CD4-positive, alpha-beta T cell treated with Interleukin-15 for 1 hour (primary cell): ENCODE measurements at regions not wholly inside any gene's neighbourhood (a gene's known extent, or its start where the extent isn't known, plus 50 kb on each side); places are given as distances from the start of the nearest gene placed in this dataset.
"Not testable (repeated sequence)": the region's sequence is repeated elsewhere in the genome, so short reads cannot be mapped to it uniquely, and the experiment has no call there.

Experiments
- DNase-seq: peaks from one replicate; pipeline ENCODE4 v3.0.0-alpha.2; 2020

DNA sequence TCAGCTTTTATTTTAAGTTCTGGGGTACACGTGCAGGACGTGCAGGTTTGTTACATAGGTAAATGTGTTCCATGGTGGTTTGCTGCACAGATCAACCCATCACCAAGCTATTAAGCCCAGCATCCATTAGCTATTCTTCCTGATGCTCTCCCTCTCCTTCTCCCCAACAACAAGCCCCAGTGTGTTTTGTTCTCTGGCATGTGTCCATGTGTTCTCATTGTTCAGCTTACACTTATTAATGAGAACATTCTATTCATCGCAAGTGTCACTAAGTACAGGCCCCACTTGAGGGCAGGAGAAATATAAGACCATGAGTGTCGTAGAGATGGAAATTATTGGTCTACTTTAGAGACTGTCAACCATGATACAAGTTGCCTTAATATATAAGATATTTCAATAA is 615.1 kb downstream of the CDH8 start:
- no peak for DNase-seq

DNA sequence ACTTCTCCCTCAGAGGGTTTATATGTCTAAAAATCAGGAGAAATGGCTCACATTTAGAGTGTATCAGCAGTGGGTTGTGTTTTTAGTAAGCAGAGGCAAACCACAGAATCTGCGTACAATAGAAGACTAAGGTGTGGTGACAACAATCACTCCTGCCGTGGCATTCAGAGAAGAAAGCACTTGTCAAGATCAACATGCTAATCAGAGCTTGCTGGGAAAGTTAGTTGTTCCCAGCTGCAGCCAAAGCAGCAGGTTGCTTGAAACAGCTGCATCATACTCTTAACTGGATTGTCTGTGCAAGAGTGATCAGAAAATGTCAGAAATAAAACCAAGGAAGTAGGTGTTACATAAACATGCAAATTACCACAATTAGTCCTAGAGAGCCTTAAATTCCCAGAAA is 616.4 kb downstream of the CDH8 start:
- DNase-seq, result no peak

DNA sequence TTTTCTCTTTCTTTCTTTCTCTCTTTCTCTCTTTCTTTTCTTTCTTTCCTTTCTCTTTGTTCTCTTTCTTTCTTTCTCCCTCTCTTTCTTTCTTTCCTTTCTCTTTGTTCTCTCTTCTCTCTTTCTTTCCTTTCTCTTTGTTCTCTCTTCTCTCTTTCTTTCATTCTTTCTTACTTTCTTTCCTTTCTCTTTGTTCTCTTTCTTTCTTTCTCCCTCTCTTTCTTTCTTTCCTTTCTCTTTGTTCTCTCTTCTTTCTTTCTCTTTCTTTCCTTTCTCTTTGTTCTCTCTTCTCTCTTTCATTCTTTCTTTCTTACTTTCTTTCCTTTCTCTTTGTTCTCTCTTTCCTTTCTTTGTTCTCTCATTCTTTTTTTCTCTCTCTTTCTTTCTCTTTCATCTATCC is 617.4 kb downstream of the CDH8 start:
- not testable (repeated sequence) for DNase-seq

DNA sequence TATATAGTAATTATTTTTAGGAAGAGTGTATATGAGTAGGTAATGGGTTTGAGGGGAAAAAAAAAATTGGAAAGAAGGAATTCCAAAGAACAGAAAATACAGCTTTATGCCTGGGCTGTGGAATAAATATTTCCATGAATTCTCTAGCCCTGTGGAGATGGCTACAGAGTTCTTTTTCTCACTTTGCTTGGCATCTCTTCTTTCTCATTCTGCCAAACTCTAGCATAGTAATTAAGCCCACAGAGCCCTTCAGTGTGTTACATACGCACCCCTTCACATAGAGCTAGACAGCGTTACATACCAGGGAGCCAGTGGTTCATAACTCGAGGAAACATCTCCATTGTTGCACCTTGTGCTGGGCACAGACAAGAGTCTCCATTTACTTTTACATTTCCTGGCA is 621.1 kb downstream of the CDH8 start:
- DNase-seq, result no peak

DNA sequence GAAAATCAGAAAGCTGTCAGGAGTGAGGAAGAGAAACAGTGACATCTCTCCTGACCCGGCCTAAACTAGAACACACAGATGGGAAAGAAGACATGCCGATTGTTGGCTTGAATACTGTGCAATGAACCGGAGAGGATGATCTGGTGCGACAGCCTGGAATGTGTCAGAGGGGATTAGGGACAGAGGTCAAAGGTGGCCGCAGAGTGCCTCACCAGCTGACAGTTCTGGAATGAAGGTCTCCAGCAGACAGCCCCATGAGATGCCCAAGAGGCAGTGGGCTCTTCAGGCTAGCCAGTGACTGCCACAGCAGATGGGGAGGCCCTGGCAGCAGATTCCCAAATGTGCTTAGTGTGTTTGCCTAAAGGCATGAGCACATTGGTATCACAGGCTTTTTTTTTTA is 623.2 kb downstream of the CDH8 start:
- DNase-seq, result no peak

DNA sequence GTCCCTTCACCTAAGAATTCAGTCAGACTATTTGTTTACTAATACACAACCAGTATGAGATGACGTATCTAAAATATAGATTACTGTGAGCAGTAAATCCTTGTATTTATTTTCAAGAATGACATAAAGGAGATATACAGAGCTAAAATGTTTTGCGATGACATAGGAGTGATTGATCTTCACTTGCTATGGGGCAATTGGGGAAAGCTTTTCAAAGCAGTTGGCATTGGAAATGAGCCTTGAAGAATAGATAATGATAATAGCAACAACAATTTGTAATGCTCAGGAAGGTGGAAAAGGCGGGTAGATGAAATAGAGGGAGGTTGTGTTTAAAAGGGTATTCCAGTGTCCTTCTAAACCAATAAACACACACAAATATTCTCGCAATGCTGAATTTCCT is 623.7 kb downstream of the CDH8 start:
- DNase-seq, result no peak

DNA sequence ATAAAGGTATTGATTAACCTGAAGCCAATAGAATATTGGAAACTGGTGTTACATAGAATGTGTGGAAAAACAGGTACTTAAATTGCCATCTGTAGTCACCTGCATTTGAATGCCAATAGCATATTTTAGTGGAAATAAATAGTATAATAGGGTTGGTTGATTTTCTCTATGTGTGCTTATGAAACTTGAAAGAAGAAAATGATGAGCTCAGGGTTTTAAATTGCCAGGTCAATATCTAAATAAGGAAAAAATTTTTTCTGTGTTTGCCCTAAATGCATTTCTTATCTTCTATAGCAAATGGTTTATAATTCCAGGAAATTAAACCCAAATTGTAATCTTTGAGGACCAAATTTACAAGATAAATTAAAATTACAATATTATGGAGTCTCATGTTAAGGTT is 626.6 kb downstream of the CDH8 start:
- DNase-seq, result no peak

DNA sequence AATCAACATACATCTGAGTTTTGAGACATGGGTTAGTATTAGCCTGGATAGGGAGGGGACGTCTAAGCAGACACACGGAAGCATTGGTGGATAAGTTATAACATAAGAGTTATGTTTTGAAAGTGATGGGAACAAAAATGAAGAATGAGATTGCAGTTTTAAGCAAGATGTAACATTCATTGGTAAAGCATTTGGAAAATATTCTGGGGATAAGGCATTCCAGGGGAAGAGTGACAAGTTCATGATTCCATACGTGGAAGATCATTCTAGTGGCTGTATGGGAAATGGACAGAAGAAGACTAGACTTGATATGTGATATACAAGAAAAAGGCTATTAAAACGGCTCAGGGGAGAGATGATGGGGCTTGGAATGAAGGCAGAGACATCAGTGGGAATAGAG is 632.9 kb downstream of the CDH8 start:
- DNase-seq, result no peak

DNA sequence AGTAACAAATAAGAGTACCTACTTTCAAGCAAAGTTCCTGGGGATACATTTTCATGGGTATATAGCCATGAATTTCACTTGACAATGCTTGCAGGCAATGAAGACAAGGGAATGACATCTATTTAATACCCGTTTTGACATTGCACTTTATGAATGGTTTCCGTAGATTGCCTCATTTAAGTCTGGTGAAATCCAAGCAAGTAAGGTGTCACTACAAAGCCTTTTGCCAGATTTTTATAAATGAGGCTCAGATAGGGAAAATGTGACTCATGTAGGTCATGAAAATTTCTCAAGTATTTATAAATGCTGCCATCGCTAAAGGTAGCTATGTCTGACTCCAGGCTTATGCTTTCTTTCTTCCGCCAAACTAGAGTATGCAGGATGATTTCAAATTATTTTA is 644.3 kb downstream of the CDH8 start:
- DNase-seq, result no peak

DNA sequence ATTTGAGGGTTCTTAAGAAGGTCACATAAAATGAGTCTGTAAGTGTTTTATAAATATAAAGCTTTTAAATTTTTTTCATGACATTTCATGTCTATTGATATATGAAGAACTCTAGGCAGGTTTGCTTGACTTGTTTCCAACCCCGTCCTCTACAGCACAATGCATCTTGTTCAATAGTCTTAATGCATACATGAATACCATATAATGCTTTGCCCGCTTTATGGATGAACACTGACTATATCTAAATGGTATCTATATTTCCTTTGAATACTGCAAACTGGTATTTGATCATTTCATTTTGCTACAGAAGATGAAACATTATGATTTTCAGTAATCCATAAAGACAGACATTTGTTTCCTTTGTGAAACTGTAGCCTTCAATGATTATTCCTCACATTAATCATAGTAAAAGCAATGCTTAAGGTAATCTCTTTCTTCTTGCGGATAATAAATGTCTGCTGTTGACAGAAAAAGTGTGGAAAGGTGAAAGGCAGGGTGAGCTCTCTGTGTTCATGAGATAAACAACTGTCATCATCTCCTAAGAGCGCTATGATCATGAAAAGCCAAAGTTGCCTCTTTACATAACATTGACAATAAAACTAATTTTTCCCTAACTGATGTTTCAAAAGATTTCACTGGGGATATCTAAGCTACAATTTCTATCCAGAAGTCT is 645.1 kb downstream of the CDH8 start:
- no peak for DNase-seq

DNA sequence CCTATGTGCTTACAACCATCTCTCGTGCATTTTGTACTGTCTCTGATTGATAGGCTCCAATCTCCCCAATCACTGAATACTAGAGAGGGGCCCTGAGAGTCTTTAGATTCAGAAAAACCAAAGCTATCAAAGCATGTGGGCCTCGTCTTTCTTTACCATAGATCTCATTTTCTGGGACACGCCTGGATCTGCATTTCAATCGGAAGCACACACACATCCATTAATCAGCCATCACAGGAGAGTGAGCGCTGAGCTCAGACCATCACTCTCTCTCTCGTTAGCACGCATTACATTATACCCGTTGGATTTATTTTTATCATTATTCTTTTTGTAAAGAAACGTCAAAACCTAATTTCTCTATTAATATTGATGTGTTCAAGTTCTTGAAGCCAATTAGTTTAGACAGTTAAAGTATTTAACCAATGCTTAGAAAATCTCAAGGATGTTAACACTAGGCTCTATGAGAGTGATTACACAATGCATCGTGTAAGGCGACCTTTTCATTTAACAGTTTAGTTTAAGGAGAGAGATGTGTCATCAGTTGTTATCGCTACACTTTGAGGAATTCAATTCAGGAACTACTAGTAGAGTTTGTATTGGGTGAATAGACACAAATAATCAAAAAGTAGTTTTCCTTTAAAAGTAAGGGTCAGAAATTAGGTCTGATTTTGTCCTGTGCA is 650.7 kb downstream of the CDH8 start:
- no peak for DNase-seq

DNA sequence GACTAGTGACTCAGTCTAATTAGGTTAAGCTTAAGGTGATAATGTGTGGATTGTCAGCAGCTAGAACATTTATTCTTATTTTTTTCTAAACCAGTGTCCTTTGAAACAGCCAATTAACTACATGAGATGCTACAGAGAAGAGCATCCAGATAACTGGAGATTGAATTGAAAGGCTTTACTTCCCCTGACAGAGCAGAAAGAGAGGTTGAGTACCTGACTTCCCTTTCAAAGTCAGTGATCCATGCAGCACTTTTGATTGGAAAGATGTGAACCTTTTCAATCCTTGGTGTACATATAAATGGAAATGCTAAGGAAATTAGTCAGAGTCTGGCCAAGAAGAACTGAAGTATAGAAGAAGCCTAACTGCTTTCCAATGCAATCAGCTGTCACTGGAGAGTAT is 653.8 kb downstream of the CDH8 start:
- no peak for DNase-seq

DNA sequence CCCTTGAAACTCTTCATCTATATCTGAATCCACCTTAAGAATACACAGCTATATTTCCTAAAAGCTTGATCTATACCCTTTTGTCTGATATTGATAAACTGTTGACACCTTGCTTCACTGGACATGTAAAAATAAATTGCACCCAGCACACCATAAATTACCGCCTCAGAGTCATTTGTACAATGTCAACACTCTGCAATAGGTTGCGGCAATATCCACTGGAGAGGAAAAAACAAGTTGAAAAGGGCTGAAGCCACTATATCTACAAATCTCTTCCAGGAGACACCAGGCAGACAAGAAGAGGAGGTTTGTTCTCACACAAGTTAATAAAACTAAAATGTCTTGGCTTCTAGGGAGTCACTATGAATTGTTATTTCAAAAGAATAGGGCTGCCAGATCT is 656.9 kb downstream of the CDH8 start:
- no peak for DNase-seq

DNA sequence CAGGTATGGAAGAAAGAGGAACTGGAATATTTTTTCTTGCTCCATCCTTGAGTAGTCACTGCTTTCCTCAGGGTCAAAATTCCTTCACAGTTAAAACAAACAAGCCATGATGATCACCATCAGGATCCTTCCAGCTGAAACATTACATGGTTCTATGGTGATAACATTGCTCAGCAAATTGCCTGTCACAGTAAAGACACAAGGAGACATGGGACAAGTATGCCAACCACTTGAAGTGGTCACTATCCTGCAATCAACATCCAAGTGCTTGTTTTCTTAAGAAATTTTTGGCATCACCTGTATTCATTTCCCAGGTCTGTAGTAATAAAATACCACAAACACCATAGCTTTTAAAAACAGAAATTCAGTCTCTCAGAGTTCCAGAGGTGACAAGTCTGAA is 662.2 kb downstream of the CDH8 start:
- no peak for DNase-seq

DNA sequence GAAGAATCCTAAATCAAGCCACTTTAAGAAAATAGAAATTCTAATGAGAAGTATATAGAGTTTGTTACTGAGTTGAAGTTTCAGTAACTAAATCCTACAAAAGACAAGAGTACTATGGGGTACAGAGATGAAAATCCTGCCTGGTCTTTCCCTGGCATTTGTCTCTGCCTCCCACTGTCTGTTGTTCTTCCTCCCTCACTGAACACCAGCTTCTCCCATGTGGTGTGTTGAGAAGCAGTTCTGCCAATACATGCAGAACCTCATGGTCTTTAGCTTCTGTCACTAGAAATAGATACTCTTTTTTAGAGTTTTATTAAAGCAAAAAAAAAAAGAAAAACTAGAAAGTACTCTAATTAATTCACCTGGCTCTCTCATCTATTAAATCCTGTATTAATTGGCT is 664.4 kb downstream of the CDH8 start:
- no peak for DNase-seq

DNA sequence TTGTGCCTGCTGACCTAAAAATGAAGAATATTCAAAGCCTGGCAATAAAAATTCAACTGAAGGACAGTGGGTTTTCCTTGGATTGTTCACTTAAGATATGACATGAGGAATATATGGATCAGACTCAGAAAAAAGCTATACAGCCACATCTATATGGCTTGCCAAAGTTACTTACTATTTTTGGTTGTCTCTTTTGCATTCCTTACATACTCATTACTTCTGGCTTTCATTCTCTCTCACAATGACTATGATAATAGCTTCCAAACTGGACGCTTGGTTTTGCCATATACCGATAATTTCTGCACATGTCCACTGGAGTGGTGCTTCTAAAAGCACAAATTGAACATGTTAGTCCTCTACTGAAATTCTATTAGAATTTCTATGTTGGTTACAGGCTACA is 664.9 kb downstream of the CDH8 start:
- DNase-seq, result no peak

DNA sequence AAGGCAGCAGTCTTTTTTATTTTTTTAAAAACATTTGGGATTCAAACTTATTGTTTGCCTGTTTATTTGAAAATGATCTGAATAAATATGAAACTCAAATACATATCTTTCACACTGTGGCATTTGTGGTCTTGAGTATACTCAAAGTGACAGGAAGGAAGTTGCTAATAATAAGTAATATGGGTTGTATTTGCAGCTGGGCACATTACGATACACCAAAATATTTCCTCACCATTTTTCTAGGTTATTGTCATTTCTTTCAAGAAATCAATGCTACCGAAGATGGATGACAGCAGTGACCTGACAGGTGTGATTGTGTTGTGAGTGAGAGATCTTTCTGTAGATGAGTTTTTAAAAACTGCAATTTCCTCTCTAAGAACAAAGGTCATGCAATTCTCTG is 665.7 kb downstream of the CDH8 start:
- no peak for DNase-seq

DNA sequence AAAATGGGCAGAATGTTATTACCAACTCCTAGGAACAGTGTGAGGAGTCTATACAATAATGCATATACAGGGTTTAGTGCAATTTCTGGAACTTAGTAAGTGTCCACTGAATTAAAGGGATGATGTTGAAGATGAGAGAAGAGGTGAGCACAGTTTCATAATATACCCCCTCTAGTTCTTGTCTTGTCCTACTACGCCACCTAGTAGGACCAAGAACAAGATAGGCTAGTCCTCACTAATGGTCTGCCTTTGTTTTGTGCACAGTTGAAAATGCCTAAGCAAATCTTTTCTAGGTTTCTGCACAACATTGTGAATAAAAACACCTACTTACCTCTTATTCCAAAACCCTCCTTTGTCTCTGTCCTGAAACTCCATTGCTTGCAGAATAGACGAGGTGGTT is 670.2 kb downstream of the CDH8 start:
- DNase-seq, result no peak

DNA sequence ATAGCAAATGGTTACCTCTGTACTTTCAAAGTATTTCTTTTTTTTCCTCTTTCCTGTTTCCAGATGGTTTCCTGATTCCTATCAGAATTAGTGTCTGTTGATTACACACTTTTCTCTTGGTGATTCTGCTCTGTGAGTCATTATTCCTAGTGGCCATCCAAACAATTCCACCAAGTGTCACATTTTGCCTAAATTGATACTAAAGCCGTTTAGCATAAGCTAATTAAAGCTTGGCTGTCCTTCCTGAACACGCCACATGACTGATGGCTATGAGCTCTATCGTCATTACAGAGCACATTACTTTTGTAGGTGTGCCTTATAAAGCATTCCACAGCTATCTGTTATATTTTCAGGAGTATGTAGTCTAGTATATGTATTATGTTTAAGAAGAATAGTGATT is 671.2 kb downstream of the CDH8 start:
- DNase-seq, result no peak

DNA sequence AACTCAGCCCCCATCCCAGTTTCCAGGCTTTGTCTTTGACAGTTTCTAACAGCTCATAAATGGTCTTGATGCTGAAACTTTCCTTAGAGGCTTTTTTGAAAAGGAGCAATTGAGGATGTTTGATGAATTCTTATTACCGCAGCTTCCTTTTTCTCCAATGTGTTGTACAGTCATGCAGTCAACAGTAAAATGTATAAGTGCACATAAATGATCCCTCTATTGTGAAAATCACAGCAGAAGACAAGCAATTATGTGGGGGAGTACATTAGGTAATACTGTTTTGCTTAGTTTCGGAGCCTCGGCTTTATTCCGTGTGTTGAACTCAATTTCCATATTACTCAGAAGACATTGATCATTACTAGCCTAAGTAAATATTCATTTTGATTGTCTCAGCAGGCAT is 673.7 kb downstream of the CDH8 start:
- no peak for DNase-seq

DNA sequence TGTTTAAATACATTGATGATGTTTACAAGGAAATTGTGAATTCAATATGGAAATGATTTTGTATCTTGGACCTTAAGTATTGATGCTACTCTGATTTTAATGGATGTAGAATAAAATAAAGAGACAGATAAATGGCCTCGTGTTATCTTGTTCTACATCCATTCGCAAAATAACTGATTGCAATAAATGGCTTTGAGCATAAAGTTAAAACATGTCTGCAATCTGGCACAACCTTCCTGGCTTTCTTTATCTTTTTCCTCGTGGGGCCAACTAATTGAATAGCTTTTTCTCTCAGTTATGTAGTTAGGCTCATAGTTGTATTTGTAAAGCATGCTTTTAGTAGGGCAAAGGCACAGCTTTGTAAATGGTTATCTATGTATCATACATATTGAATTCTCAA is 691.4 kb downstream of the CDH8 start:
- DNase-seq, result no peak

DNA sequence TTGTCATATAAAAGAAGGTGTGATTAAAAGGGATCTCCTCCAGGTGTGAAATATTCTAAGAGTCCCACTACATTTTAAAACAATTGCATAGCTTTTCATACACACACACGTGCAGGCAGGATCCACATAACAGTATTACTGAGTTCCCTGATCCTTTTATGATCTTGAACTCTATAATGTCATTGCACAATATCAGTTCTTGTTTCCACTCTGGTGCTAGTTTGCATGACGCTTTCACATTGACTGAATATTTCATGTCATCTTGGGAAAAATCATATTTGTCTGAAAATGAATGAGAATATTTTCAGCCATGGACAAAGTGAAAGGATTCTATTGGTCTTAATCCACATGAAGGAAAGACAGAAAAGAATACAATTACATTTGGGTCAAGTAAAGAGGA is 703.8 kb downstream of the CDH8 start:
- DNase-seq, result no peak

DNA sequence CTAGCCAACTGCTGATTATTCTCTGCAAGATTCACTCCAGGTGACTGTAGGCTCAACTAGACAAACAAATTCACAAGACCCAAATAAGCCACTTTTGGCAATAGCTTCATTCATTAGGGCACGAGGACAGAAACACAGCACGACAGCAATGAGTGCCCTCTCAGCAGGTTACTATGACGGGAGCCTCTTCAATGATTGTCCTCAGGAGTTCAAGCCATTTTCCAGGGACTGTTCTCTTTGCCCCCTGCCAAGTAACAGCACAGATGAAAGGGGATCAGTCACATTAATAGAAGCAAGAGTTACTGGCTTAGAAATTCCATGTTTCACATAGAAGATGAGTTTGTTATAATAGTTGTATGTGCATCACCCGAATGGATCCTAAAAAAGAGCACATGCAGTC is 712.2 kb downstream of the CDH8 start:
- no peak for DNase-seq

DNA sequence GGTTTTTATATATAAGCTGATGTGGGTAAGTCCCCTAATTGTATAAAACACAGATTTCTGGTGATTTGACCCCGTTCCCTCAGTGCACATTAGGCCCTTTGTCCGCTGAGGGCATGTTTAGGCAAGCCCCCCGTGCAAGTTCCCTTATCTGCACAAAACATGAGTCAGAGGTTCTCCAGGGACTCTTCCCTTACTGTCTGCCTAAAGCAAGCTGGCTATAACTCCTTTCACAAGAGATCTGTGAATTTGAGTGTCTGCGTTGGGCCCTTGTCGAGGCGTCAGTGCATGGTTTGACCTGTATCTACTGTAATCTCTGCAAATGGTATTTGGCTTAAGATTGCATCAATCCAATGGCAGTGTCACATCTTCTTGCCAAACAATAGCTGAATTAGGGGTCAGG is 712.8 kb downstream of the CDH8 start:
- DNase-seq, result no peak

DNA sequence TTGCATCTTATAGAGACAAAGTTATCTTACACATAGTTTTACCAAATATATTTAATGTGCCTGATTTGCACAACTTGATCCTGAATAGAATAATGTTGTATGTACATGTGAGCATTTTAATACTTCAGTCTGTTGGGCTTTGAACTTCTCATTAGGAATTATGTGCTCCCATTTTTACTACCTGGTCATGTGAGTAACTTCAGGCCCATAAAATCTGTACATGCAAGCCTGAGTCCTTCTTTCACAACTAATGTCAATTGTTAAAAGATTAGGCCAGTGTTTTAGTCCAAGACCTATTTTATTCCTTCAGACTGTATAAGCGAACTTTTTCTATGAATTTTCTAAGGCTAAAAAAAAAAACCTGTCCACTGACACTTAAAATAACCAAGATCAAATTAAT is 715.4 kb downstream of the CDH8 start:
- no peak for DNase-seq
